ENCODE measurements at regions not wholly inside any gene's neighbourhood (a gene's known extent, or its start where the extent isn't known, plus 50 kb on each side); places are given as distances from the start of the nearest gene placed in this dataset.

DNA sequence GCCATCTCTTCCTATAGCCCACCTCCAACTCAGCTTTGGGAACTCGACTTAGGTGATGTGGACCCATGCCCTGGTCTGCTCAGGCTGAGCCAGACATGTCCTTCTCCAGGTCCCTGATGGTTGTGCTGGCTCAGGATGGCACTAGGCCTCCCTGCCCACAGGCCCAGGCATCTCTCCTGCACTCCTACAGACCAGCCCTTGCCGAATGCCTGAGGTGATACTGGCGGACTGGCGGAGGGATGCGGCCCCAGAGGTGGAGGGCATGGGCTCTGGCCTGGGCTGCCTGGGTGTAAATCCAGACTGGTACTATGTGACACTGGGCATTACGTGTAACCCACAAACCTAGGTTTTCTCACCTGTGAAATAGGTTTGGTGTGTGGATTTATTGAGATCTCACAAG lies 352.8 kb downstream of the SHANK2 start:
- no peak for TF ChIP-seq NFIC (IDR thresholded peaks at IDR 0.05)
- TF ChIP-seq FOXM1 (IDR thresholded peaks at IDR 0.05; ENCODE audit: borderline replicate concordance, low read depth), result no peak
- TF ChIP-seq TAF1 (IDR thresholded peaks at IDR 0.05; ENCODE audit: low read depth), result no peak
- TF ChIP-seq CREB1 (IDR thresholded peaks at IDR 0.05; ENCODE audit: low read depth), result no peak
- no peak for TF ChIP-seq YY1 (IDR thresholded peaks at IDR 0.05; ENCODE audit: low read depth)
- TF ChIP-seq EGR1 (IDR thresholded peaks at IDR 0.05), result no peak

DNA sequence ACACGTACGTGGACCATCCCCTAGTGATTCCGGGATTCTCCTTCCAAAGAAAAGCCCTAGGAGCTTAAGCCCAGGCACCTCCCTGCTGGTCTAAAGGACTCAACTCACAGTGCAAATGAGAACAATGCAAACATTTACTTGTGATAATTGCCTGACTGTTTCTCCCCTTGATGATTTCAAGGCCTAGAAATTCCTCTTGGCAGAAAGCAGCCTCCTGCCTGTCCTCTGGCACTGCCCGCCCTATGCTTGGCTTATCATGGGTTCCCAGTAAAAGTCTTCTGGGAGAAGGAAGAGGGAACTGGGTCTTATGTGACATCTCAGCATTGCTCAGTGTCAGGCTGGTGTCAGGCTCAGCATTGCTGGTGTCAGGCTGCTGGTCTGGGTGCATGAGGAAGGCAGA lies 351.8 kb downstream of the SHANK2 start:
- TF ChIP-seq TCF12 (IDR thresholded peaks at IDR 0.05; ENCODE audit: low read depth) (no peak), ZBTB7A (IDR thresholded peaks at IDR 0.05; ENCODE audit: low read depth) (no peak), FOXM1 (IDR thresholded peaks at IDR 0.05; ENCODE audit: borderline replicate concordance, low read depth) (no peak), NFIC (IDR thresholded peaks at IDR 0.05) (no peak), TEAD4 (IDR thresholded peaks at IDR 0.05) (no peak), TAF1 (IDR thresholded peaks at IDR 0.05; ENCODE audit: low read depth) (no peak), EP300 (IDR thresholded peaks at IDR 0.05; ENCODE audit: borderline replicate concordance) (no peak), EGR1 (IDR thresholded peaks at IDR 0.05) (no peak), RAD21 (IDR thresholded peaks at IDR 0.05; ENCODE audit: low read depth) (no peak), CEBPB (IDR thresholded peaks at IDR 0.05) (no peak)
- TF ChIP-seq, protein P1, sequence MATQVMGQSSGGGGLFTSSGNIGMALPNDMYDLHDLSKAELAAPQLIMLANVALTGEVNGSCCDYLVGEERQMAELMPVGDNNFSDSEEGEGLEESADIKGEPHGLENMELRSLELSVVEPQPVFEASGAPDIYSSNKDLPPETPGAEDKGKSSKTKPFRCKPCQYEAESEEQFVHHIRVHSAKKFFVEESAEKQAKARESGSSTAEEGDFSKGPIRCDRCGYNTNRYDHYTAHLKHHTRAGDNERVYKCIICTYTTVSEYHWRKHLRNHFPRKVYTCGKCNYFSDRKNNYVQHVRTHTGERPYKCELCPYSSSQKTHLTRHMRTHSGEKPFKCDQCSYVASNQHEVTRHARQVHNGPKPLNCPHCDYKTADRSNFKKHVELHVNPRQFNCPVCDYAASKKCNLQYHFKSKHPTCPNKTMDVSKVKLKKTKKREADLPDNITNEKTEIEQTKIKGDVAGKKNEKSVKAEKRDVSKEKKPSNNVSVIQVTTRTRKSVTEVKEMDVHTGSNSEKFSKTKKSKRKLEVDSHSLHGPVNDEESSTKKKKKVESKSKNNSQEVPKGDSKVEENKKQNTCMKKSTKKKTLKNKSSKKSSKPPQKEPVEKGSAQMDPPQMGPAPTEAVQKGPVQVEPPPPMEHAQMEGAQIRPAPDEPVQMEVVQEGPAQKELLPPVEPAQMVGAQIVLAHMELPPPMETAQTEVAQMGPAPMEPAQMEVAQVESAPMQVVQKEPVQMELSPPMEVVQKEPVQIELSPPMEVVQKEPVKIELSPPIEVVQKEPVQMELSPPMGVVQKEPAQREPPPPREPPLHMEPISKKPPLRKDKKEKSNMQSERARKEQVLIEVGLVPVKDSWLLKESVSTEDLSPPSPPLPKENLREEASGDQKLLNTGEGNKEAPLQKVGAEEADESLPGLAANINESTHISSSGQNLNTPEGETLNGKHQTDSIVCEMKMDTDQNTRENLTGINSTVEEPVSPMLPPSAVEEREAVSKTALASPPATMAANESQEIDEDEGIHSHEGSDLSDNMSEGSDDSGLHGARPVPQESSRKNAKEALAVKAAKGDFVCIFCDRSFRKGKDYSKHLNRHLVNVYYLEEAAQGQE (IDR thresholded peaks at IDR 0.05; ENCODE audit: low read depth), result no peak
- TF ChIP-seq, protein P2, sequence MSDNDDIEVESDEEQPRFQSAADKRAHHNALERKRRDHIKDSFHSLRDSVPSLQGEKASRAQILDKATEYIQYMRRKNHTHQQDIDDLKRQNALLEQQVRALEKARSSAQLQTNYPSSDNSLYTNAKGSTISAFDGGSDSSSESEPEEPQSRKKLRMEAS (IDR thresholded peaks at IDR 0.05), result no peak

DNA sequence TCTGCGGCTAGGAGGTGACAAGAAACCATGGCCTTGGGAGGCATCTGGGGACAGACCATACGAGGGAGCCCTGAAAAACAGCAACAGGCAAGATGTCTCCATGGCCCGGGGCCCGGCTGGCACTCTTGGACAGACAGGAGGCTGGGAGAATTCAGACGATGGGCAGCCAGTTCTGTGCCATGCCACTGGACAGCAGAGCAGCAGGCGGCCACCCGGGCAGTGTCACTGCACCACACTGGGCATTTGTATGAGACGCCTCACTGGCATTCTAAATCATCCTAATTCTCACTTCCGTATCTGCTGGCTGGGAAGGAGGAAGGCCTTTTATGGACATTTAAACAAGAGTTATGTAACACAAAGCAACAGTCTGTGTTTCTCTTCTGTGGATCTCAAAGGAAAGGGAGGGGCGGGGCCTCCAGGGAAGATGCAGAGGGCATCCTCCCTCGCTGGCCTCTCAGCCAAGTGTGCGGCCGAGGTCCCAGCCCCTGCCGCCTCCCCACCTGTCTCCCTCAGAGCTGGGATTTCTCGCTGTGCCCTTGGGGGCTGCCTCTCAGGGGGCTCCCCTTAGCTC lies 350.3 kb downstream of the SHANK2 start:
- TF ChIP-seq, protein P2 (IDR thresholded peaks at IDR 0.05), result no peak

DNA sequence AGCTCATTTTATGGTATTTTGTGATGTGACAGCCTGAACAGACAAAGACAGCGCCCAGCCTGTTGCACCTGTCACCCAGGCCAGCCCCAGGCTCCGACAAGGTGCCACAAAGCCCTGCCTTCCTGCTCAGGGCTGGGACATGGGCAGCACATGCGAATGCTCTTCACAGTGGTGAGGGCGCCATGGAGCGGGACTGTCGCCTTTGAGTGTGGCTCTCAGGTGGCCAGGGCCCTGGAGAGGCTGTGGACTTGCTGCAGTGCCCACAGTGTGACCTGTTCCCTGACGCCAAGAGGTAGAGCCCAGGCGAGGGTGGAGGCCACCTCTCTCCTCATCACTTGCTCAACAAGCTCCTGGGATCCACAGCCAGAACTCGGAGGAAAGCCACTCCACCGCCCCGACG lies 346.3 kb downstream of the SHANK2 start:
- TF ChIP-seq EGR1 (IDR thresholded peaks at IDR 0.05) (no peak), TAF1 (IDR thresholded peaks at IDR 0.05; ENCODE audit: low read depth) (no peak), TEAD4 (IDR thresholded peaks at IDR 0.05) (no peak)

DNA sequence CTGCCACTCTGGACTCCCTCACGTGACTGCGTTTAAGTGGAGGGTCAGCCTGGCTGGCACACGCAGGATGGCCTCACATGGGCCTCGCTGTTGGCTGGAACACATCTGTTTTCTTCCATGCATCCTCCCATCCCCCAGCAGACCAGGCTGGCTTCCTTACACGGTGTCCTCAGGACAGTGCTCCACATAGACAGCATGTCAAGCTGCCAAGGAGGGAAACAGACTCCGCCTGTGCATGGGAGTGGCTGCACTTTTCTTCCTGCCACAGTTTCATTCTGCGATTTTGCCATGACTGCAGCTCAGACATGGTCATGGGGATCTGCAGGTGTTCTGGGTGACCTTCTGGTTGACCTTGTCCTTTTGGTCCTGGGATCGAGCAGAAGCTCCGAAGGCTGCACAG lies 344.2 kb downstream of the SHANK2 start:
- TF ChIP-seq EP300 (IDR thresholded peaks at IDR 0.05; ENCODE audit: borderline replicate concordance), result no peak
- TF ChIP-seq, protein P3, sequence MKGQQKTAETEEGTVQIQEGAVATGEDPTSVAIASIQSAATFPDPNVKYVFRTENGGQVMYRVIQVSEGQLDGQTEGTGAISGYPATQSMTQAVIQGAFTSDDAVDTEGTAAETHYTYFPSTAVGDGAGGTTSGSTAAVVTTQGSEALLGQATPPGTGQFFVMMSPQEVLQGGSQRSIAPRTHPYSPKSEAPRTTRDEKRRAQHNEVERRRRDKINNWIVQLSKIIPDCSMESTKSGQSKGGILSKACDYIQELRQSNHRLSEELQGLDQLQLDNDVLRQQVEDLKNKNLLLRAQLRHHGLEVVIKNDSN (IDR thresholded peaks at IDR 0.05), result no peak
- no peak for TF ChIP-seq NFIC (IDR thresholded peaks at IDR 0.05)
- no peak for TF ChIP-seq RAD21 (IDR thresholded peaks at IDR 0.05; ENCODE audit: low read depth)
- TF ChIP-seq FOXM1 (IDR thresholded peaks at IDR 0.05; ENCODE audit: borderline replicate concordance, low read depth), result no peak
- TF ChIP-seq YY1 (IDR thresholded peaks at IDR 0.05; ENCODE audit: low read depth), result no peak
- no peak for TF ChIP-seq TCF12 (IDR thresholded peaks at IDR 0.05; ENCODE audit: low read depth)

DNA sequence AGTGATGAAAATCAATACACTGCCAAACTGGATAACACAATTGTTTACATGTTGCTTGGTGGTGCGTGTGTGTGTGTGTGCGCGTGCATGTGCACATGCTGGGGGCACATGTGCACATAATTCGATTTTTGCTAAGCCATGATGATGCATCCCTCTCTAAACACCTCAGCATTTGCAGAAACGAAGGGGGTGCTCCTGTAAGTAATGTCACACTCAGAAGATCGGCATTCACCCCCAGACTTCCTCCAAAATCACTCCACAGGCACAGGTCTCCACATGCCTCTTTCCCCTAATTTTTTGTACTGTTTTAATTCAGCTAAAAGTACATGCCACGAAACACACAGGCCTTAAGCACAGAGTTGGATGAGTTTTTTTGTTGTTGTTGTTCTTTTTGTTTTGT lies 341.5 kb downstream of the SHANK2 start:
- TF ChIP-seq TAF1 (IDR thresholded peaks at IDR 0.05; ENCODE audit: low read depth), result no peak
- TF ChIP-seq TCF12 (IDR thresholded peaks at IDR 0.05; ENCODE audit: low read depth), result no peak
- no peak for TF ChIP-seq NFIC (IDR thresholded peaks at IDR 0.05)

DNA sequence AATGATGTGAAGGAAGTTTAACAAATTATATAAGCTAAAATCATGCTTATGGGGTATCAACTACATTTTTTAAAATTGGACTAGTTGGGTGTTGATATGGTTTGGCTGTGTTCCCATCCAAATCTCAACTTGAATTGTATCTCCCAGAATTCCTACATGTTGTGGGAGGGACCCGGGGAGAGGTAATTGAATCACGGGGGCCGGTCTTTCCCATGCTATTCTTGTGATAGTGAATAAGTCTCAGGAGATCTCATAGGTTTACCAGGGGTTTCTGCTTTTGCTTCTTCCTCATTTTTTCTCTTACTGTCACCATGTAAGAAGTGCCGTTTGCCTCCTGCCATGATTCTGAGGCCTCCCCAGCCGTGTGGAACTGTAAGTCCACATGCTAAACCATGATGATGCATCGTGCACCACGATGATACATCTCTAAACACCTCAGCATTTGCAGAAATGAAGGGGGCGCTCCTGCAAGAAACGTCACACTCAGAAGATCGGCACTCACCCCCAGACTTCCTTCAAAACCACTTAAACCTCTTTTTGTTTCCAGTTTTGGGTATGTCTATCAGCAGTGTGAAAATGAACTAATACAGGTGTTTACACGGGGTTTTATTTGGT lies 340.0 kb downstream of the SHANK2 start:
- TF ChIP-seq TCF12 (IDR thresholded peaks at IDR 0.05; ENCODE audit: low read depth) (no peak), FOXM1 (IDR thresholded peaks at IDR 0.05; ENCODE audit: borderline replicate concordance, low read depth) (no peak), TAF1 (IDR thresholded peaks at IDR 0.05; ENCODE audit: low read depth) (no peak), TEAD4 (IDR thresholded peaks at IDR 0.05) (no peak), CREB1 (IDR thresholded peaks at IDR 0.05; ENCODE audit: low read depth) (no peak), EP300 (IDR thresholded peaks at IDR 0.05; ENCODE audit: borderline replicate concordance) (no peak), YY1 (IDR thresholded peaks at IDR 0.05; ENCODE audit: low read depth) (no peak), ZBTB7A (IDR thresholded peaks at IDR 0.05; ENCODE audit: low read depth) (no peak), CEBPB (IDR thresholded peaks at IDR 0.05) (no peak), NFIC (IDR thresholded peaks at IDR 0.05) (no peak)
- TF ChIP-seq, protein P1 (IDR thresholded peaks at IDR 0.05; ENCODE audit: low read depth), result no peak
- TF ChIP-seq, protein P2 (IDR thresholded peaks at IDR 0.05), result no peak
- TF ChIP-seq, protein P3 (IDR thresholded peaks at IDR 0.05), result no peak
